ENCODE measurements at regions not wholly inside any gene's neighbourhood (a gene's known extent, or its start where the extent isn't known, plus 50 kb on each side); places are given as distances from the start of the nearest gene placed in this dataset.

DNA sequence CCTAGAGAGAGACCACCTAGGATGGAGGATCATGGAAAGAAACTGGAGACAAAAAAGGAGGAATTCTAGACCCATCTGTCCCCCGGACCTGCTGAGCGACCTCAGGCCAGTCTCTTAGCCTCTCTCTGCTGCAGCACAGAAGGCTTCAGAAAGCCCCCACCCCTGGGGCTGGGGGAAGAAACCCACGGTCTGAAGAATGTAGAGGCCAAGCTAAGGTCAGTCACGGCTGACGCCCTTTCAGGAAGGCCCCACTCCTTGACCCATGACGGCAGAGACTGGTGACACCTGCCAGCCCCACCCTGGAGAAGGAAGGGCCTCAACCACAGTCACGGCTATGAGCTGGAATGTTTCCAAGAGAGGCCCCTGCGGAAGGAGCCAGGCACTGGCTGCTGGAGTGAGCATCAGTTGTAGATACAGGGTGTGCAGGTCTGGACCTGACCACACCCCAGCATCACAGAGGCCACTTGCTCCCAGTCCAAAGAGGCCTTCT lies 120.5 kb upstream of the BOD1 start:
- TF ChIP-seq POLR2AphosphoS5 (IDR thresholded peaks at IDR 0.05): no peak
- TF ChIP-seq, protein P1, sequence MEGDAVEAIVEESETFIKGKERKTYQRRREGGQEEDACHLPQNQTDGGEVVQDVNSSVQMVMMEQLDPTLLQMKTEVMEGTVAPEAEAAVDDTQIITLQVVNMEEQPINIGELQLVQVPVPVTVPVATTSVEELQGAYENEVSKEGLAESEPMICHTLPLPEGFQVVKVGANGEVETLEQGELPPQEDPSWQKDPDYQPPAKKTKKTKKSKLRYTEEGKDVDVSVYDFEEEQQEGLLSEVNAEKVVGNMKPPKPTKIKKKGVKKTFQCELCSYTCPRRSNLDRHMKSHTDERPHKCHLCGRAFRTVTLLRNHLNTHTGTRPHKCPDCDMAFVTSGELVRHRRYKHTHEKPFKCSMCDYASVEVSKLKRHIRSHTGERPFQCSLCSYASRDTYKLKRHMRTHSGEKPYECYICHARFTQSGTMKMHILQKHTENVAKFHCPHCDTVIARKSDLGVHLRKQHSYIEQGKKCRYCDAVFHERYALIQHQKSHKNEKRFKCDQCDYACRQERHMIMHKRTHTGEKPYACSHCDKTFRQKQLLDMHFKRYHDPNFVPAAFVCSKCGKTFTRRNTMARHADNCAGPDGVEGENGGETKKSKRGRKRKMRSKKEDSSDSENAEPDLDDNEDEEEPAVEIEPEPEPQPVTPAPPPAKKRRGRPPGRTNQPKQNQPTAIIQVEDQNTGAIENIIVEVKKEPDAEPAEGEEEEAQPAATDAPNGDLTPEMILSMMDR (IDR thresholded peaks at IDR 0.05): no peak
- TF ChIP-seq EP300 (IDR thresholded peaks at IDR 0.05): no peak
- no peak for TF ChIP-seq POLR2A (IDR thresholded peaks at IDR 0.05)
- 52% methylated on average over 7 of the region's 8 CpGs for WGBS
- Histone ChIP-seq H3K4me3 (no peak overlapping the region), H3K36me3 (no peaks in the 10 kb centered on the region), H3K27me3 (no peaks in the 10 kb centered on the region), H3K27ac (no peak overlapping the region), H3K9me3 (no peaks in the 10 kb centered on the region), H3K4me1 (no peaks in the 10 kb centered on the region)
- no peak for DNase-seq (ENCODE audit: low spot score in 2 of 2)

DNA sequence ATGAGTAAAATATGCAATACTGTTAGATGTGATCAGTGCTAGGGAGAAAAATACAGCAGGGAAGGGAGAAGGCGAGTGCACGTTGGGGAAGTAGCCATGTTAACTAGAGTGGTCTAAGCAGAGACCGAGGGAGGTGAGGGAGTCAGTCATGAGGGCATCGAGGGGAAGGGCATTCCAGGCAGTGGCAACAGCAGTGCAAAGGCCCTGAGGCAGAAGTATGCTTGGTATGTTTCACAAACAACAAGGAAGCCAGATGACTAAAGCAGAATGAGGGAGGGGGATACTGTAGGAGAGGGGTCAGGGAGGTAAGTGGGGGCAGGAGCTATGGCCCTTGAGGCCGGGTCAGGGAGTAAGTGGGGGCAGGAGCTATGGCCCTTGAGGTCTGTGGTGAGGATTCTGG lies 123.3 kb upstream of the BOD1 start:
- no peaks in the 10 kb centered on the region for H3K4me1 ChIP-seq
- no peak overlapping the region for H3K27ac ChIP-seq
- TF ChIP-seq EP300 (IDR thresholded peaks at IDR 0.05) (no peak), POLR2A (IDR thresholded peaks at IDR 0.05) (no peak), POLR2AphosphoS5 (IDR thresholded peaks at IDR 0.05) (no peak)
- TF ChIP-seq, protein P1 (IDR thresholded peaks at IDR 0.05): no peak
- H3K27me3 ChIP-seq: no peaks in the 10 kb centered on the region
- WGBS: 59% methylated on average over 5 of the region's 5 CpGs
- H3K36me3 ChIP-seq: no peaks in the 10 kb centered on the region
- peak in 1 of 2 donors; percentile 15 for DNase-seq (ENCODE audit: low spot score in 2 of 2)
- no peaks in the 10 kb centered on the region for H3K9me3 ChIP-seq
- no peak overlapping the region for H3K4me3 ChIP-seq

DNA sequence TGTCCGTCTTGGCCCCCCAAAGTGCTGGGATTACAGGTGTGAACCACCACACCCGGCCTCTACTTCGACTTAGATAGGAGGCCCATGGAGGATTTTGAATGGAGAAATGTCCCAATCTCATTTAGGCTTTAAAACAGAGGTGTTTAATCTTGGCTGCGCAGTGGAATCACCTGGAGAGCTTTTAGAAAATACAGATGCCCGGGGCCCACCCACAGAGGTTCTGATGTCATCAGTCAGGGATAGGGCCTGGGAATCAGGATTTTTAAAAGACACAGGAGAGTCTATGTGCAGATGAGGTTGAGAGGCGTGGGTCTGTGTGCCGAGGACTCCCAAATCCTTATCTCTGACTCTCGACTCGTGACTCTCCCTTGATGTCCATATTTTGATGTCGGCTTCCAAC lies 124.0 kb upstream of the BOD1 start:
- 93% methylated on average over 10 of the region's 10 CpGs for WGBS
- Histone ChIP-seq H3K36me3 (no peaks in the 10 kb centered on the region), H3K27me3 (no peaks in the 10 kb centered on the region), H3K9me3 (no peaks in the 10 kb centered on the region), H3K4me3 (no peak overlapping the region), H3K4me1 (no peaks in the 10 kb centered on the region), H3K27ac (no peak overlapping the region)
- TF ChIP-seq POLR2AphosphoS5 (IDR thresholded peaks at IDR 0.05) (no peak), POLR2A (IDR thresholded peaks at IDR 0.05) (no peak), EP300 (IDR thresholded peaks at IDR 0.05) (no peak)
- TF ChIP-seq, protein P1 (IDR thresholded peaks at IDR 0.05): no peak
- no peak for DNase-seq (ENCODE audit: low spot score in 2 of 2)

DNA sequence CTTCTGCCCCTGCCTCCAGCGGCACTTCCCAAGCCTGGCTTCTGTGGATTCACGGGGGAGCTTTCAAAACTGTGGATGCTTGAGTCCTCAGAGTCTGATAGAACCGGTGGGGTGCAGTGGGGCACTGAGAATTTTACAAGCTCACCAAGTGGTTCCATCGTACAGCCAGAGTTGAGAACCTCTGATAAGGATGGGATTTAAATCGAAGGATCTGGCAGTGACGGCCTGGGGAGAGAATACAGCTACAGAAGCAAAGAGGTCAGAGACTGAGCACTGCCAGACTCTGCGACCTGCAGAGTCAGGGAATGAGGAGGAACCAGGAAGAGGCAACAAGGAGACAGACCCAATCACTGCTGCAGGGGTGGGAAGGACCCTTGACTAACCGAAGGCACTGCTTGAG lies 124.6 kb upstream of the BOD1 start:
- no peak overlapping the region for H3K27ac ChIP-seq
- no peaks in the 10 kb centered on the region for H3K4me1 ChIP-seq
- H3K9me3 ChIP-seq: no peaks in the 10 kb centered on the region
- no peak for TF ChIP-seq POLR2AphosphoS5 (IDR thresholded peaks at IDR 0.05)
- no peak for TF ChIP-seq POLR2A (IDR thresholded peaks at IDR 0.05)
- no peak for TF ChIP-seq EP300 (IDR thresholded peaks at IDR 0.05)
- TF ChIP-seq, protein P1 (IDR thresholded peaks at IDR 0.05): no peak
- no peaks in the 10 kb centered on the region for H3K36me3 ChIP-seq
- H3K4me3 ChIP-seq: no peak overlapping the region
- DNase-seq (ENCODE audit: low spot score in 2 of 2): no peak
- WGBS: 76% methylated on average over 8 of the region's 8 CpGs
- H3K27me3 ChIP-seq: no peaks in the 10 kb centered on the region

DNA sequence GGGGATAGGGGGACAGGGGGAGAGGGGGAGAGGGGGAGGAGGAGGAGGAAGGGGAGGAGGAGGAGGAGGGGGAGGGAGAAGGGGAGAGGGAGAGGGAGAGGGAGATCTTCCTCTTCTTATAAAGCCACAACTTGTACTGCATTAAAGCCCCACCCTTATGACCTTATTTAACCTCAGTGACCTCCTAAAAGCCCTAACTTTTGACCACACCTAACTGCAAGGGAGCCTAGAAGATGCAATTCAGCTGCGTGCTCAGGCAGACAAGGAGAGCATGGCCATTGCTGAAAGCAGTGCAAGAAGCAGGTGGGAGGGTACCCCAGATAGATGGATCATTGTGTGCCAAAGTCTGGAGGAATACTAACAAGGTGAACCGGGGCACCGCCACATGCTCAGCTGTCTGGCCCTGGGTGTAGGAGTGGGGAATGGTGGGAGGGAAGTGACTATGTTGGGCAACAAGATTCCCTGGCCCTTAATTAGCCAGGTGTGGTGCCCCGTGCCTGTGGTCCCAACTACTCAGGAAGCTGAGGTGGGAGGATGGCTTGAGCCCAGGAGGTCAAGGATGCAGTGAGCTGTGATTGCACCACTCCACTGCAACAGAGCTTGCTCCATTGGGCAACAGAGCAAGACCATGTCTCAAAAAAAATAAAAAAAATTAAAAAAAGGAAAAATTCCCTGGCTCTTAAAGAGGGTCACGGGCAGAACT lies 125.4 kb upstream of the BOD1 start:
- TF ChIP-seq POLR2A (IDR thresholded peaks at IDR 0.05): no peak
- TF ChIP-seq, protein P1 (IDR thresholded peaks at IDR 0.05): no peak
- no peak for TF ChIP-seq EP300 (IDR thresholded peaks at IDR 0.05)
- TF ChIP-seq POLR2AphosphoS5 (IDR thresholded peaks at IDR 0.05): no peak
- 78% methylated on average over 5 of the region's 5 CpGs for WGBS

More for the DNA sequence above, 125.4 kb upstream of the BOD1 start:
- H3K4me1 ChIP-seq: no peaks in the 10 kb centered on the region
- DNase-seq (ENCODE audit: low spot score in 2 of 2): no peak
- no peaks in the 10 kb centered on the region for H3K36me3 ChIP-seq
- H3K27ac ChIP-seq: no peak overlapping the region
- H3K27me3 ChIP-seq: no peaks in the 10 kb centered on the region
- no peak overlapping the region for H3K4me3 ChIP-seq
- H3K9me3 ChIP-seq: no peaks in the 10 kb centered on the region

Data from suprapubic skin (tissue), 4 donors.